ENCODE measurements at regions not wholly inside any gene's neighbourhood (a gene's known extent, or its start where the extent isn't known, plus 50 kb on each side); places are given as distances from the start of the nearest gene placed in this dataset.

- no peak overlapping the region for H2BK20ac ChIP-seq (ENCODE audit: low read depth, low read length, poor library complexity, severe bottlenecking)
- TF ChIP-seq CTCF (conservative IDR thresholded peaks at IDR 0.05) = no peak
- H2BK120ac ChIP-seq (ENCODE audit: low read depth, low read length, poor library complexity, severe bottlenecking) = no peak overlapping the region
- H4K91ac ChIP-seq (ENCODE audit: insufficient read length, low read depth, low read length) = no peak overlapping the region
- no peak overlapping the region for H2AK5ac ChIP-seq (ENCODE audit: insufficient read length, low read length)
- no peak for DNase-seq
- Mint-ChIP-seq H3K4me3 (no peak overlapping the region), H3K27me3 (ENCODE audit: low read depth) (no peaks in the 10 kb centered on the region), H3K9me3 (peaks cover 0 to 2% of the 10 kb centered on the region in 2 experiments; a peak in 3 of 5 replicates), H3K4me1 (peaks cover 22 to 29% of the 10 kb centered on the region in 2 experiments), H3K36me3 (ENCODE audit: insufficient read depth in 1 of 3, low read depth in 3 of 3) (peaks cover 0 to 8% (median 0%) of the 10 kb centered on the region in 3 experiments; a peak in 3 of 7 replicates), H3K27ac (no peak overlapping the region; a peak in 1 of 7 replicates)
- H3K9me3 ChIP-seq (ENCODE audit: control insufficient read depth, low read depth, low read length) = no peaks in the 10 kb centered on the region
- no peak overlapping the region for H2AFZ ChIP-seq (ENCODE audit: low read length)
- H3K18ac ChIP-seq (ENCODE audit: insufficient read length, low read depth, low read length) = no peak overlapping the region
- H4K8ac ChIP-seq (replicated peaks; ENCODE audit: insufficient read length, low read depth, low read length) = no peak overlapping the region
- no peaks in the 10 kb centered on the region for H4K20me1 ChIP-seq (ENCODE audit: control insufficient read depth, insufficient read depth, insufficient read length)
- no peak overlapping the region for H3K14ac ChIP-seq (ENCODE audit: insufficient read depth, low read length)
- H3K79me1 ChIP-seq (ENCODE audit: insufficient read depth, low read depth, low read length, poor library complexity, severe bottlenecking) = no peaks in the 10 kb centered on the region
- H3T11ph ChIP-seq (ENCODE audit: low read length) = no peak overlapping the region
- no CpG with 5 or more reads among the region's 1 CpG for WGBS (ENCODE audit: extremely low coverage, insufficient read length, low lambda C conversion rate)
- H3K27me3 ChIP-seq (ENCODE audit: insufficient read depth, low read length) = no peaks in the 10 kb centered on the region
- H2BK12ac ChIP-seq (ENCODE audit: insufficient read length, low read depth, low read length) = no peak overlapping the region
- H3K23ac ChIP-seq (ENCODE audit: insufficient read length, low read depth, low read length) = no peak overlapping the region
- no peak overlapping the region for H3K4ac ChIP-seq (ENCODE audit: low read depth, low read length)
- H4K5ac ChIP-seq (ENCODE audit: insufficient read length, low read depth, low read length) = no peak overlapping the region
- no peak overlapping the region for H3K9ac ChIP-seq (ENCODE audit: extremely low read depth, insufficient read length, low read length)
- no peak overlapping the region for H3K27ac ChIP-seq (ENCODE audit: insufficient read length, low read depth, low read length)
- no peak overlapping the region for H3K4me2 ChIP-seq (ENCODE audit: insufficient read depth, insufficient read length, low read length)
- H3K56ac ChIP-seq (ENCODE audit: insufficient read length, low read depth, low read length) = no peak overlapping the region
- no peaks in the 10 kb centered on the region; the same call in 1 of the 2 replicates for H3K4me1 ChIP-seq (ENCODE audit: insufficient read depth, low read length)
- H3K23me2 ChIP-seq (ENCODE audit: insufficient read length, low read depth, low read length, poor library complexity, severe bottlenecking) = no peaks in the 10 kb centered on the region
- no peaks in the 10 kb centered on the region for H3K79me2 ChIP-seq (ENCODE audit: insufficient read depth, low read length)
- no peak overlapping the region for H2BK5ac ChIP-seq (ENCODE audit: insufficient read length, low read length)
- no peak overlapping the region for H2BK15ac ChIP-seq (ENCODE audit: low read depth, low read length)
Measured at GRCh38 chr5:31113666-31114350, 79.7 kb upstream of the CDH6 start.

All from H9 (cell line).